SU-DHL-6 (cell line): ENCODE measurements at regions not wholly inside any gene's neighbourhood (a gene's known extent, or its start where the extent isn't known, plus 50 kb on each side); places are given as distances from the start of the nearest gene placed in this dataset.

ENCODE experiments used
- CTCF ChIP-seq: fragments of 200-600 bp; sonication (generic); IDR thresholded peaks from one replicate; pipeline ENCODE4 v1.5.1; 2017; ENCODE audit warnings: antibody characterized with exemption, mild to moderate bottlenecking, low read length, moderate library complexity; ENCODE audit not compliant: insufficient read depth, poor library complexity, severe bottlenecking
- EZH2phosphoT487 ChIP-seq: fragments of 200-600 bp; sonication (generic), shearing (Covaris generic); conservative IDR thresholded peaks from 2 replicates; pipeline ENCODE4 v1.6.1; 2018; ENCODE audit warnings: mild to moderate bottlenecking, antibody characterized with exemption, low read length, moderate library complexity, mixed read lengths

DNA sequence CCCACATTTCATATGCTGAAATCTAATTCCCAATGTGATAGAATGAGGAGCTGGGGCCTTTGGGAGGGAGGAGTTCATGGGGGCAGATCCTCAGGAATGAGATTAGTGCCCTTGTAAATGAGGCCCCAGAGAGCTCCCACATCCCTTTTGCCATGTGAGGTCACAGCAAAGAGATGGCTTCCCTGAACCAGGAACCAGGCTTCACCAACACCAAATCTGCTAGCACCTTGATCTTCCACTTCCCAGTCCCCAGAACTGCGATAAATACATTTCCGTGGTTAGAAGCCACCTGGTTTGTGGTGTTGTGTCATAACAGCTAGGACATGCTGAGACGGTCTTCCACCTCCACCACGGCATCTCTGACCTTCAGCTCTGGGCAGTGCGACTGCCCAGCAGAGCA lies 62.1 kb downstream of the ING1 start:
- TF ChIP-seq CTCF (no peak), EZH2phosphoT487 (no peak)
